HEK293 (cell line): ENCODE measurements at regions not wholly inside any gene's neighbourhood (a gene's known extent, or its start where the extent isn't known, plus 50 kb on each side); places are given as distances from the start of the nearest gene placed in this dataset.

ENCODE experiments used
- CTCF ChIA-PET: fragments of 350-600 bp; formaldehyde crosslinking; extraction: SDS; loops from one replicate; lab custom pipeline; 2021; ENCODE audit warnings: antibody characterized with exemption; lab: Yijun Ruan, JAX
- POLR2A ChIA-PET: fragments of 300-600 bp; formaldehyde crosslinking; extraction: SDS; loops from one replicate; lab custom pipeline; 2020; ENCODE audit warnings: antibody characterized with exemption, inconsistent platforms; lab: Yijun Ruan, JAX
- H3K27ac ChIP-seq: fragments of 200-500 bp; sonication (Bioruptor generic); 2 replicates; pipeline ENCODE4 v1.5.1; 2014; ENCODE audit warnings: low read depth, low read length, control low read depth, inconsistent platforms; ENCODE audit errors: extremely low read depth
- H3K36me3 ChIP-seq, 2 experiments: fragments of 200-500 bp in 1 of 2; sonication (Bioruptor generic) in 1 of 2; 1 replicate in 1 of 2; 2 replicates in 1 of 2; pipeline ENCODE4 v1.5.1; 2014 to 2017; ENCODE audit warnings: inconsistent platforms in 2 of 2, low read length in 2 of 2; ENCODE audit not compliant: control insufficient read depth in 2 of 2, insufficient read depth in 1 of 2
- H3K4me1 ChIP-seq: fragments of 200-500 bp; sonication (Bioruptor generic); 2 replicates; pipeline ENCODE4 v1.5.1; 2014; ENCODE audit warnings: mild to moderate bottlenecking, low read length, inconsistent platforms; ENCODE audit not compliant: control insufficient read depth, insufficient read depth
- H3K4me3 ChIP-seq: 2 replicates; pipeline ENCODE4 v1.5.1; 2011; ENCODE audit warnings: low read depth, mild to moderate bottlenecking, control low read depth, low read length, moderate library complexity
- H3K9me3 ChIP-seq: fragments of 200-500 bp; sonication (Bioruptor generic); 2 replicates; pipeline ENCODE4 v1.5.1; 2014; ENCODE audit warnings: low read depth, low read length, inconsistent platforms; ENCODE audit not compliant: control insufficient read depth, insufficient read depth
- BCL11B ChIP-seq: fragments of 450-650 bp; formaldehyde crosslinking; IDR thresholded peaks from 2 replicates; pipeline ENCODE4 v1.5.1; 2016; ENCODE audit warnings: low read depth, missing biosample characterization, missing genetic modification characterization
- HOXD13 ChIP-seq: sonication (generic); formaldehyde crosslinking; IDR thresholded peaks from 2 replicates; pipeline ENCODE4 v1.8.0; 2022; ENCODE audit warnings: missing genetic modification reagents, borderline replicate concordance
- OVOL3 ChIP-seq: fragments of 450-650 bp; formaldehyde crosslinking; IDR thresholded peaks from 2 replicates; pipeline ENCODE4 v1.5.1; 2016; ENCODE audit warnings: missing biosample characterization, missing genetic modification characterization
- SP7 ChIP-seq: fragments of 450-650 bp; formaldehyde crosslinking; IDR thresholded peaks from 2 replicates; pipeline ENCODE4 v1.5.1; 2016; ENCODE audit warnings: missing biosample characterization, missing genetic modification characterization
- ZBTB20 ChIP-seq: fragments of 450-650 bp; formaldehyde crosslinking; IDR thresholded peaks from 2 replicates; pipeline ENCODE4 v1.5.1; 2016; ENCODE audit warnings: missing biosample characterization, missing genetic modification characterization
- ZNF121 ChIP-seq: fragments of 450-650 bp; formaldehyde crosslinking; IDR thresholded peaks from 2 replicates; pipeline ENCODE4 v1.5.1; 2016; ENCODE audit warnings: missing biosample characterization, missing genetic modification characterization
- ZNF132 ChIP-seq: fragments of 450-650 bp; formaldehyde crosslinking; IDR thresholded peaks from 2 replicates; pipeline ENCODE4 v1.5.1; 2017; ENCODE audit warnings: missing biosample characterization, missing genetic modification characterization, borderline replicate concordance
- ZNF202 ChIP-seq: fragments of 450-650 bp; formaldehyde crosslinking; IDR thresholded peaks from 2 replicates; pipeline ENCODE4 v1.5.1; 2016; ENCODE audit warnings: missing biosample characterization, missing genetic modification characterization, borderline replicate concordance
- ZNF366 ChIP-seq: fragments of 450-650 bp; formaldehyde crosslinking; conservative IDR thresholded peaks from 2 replicates; pipeline ENCODE4 v1.5.1; 2016; ENCODE audit warnings: missing biosample characterization, missing genetic modification characterization
- ZNF510 ChIP-seq: fragments of 450-650 bp; formaldehyde crosslinking; IDR thresholded peaks from 2 replicates; pipeline ENCODE4 v1.5.1; 2018; ENCODE audit warnings: mild to moderate bottlenecking, missing genetic modification characterization, missing biosample characterization; ENCODE audit not compliant: insufficient replicate concordance
- ZNF521 ChIP-seq: fragments of 450-650 bp; formaldehyde crosslinking; IDR thresholded peaks from 2 replicates; pipeline ENCODE4 v1.5.1; 2017; ENCODE audit warnings: missing biosample characterization, mild to moderate bottlenecking, missing genetic modification characterization
- ZNF600 ChIP-seq: fragments of 450-650 bp; formaldehyde crosslinking; IDR thresholded peaks from 2 replicates; pipeline ENCODE4 v1.5.1; 2016; ENCODE audit warnings: missing biosample characterization, missing genetic modification characterization
- ZNF768 ChIP-seq: fragments of 450-650 bp; formaldehyde crosslinking; IDR thresholded peaks from 2 replicates; pipeline ENCODE4 v1.5.1; 2018; ENCODE audit warnings: missing biosample characterization, mild to moderate bottlenecking, missing genetic modification characterization
- ZNF777 ChIP-seq: fragments of 450-650 bp; formaldehyde crosslinking; IDR thresholded peaks from 2 replicates; pipeline ENCODE4 v1.5.1; 2017; ENCODE audit warnings: missing biosample characterization, missing genetic modification characterization, borderline replicate concordance
- ZNF785 ChIP-seq: fragments of 450-650 bp; formaldehyde crosslinking; IDR thresholded peaks from 2 replicates; pipeline ENCODE4 v1.5.1; 2016; ENCODE audit warnings: missing biosample characterization, missing genetic modification characterization
- ZNF792 ChIP-seq: fragments of 450-650 bp; formaldehyde crosslinking; IDR thresholded peaks from 2 replicates; pipeline ENCODE4 v1.5.1; 2016; ENCODE audit warnings: missing biosample characterization, missing genetic modification characterization
- TF ChIP-seq, protein P1 (sequence below): fragments of 450-650 bp; formaldehyde crosslinking; IDR thresholded peaks from 2 replicates; pipeline ENCODE4 v1.5.0; 2017; ENCODE audit warnings: missing biosample characterization, missing genetic modification characterization, borderline replicate concordance
- TF ChIP-seq, protein P2 (sequence below): IDR thresholded peaks from 2 replicates; pipeline ENCODE4 v1.6.1; 2011; ENCODE audit warnings: mild to moderate bottlenecking, low read depth, low read length, borderline replicate concordance
- TF ChIP-seq, protein P3 (sequence below): fragments of 450-650 bp; formaldehyde crosslinking; IDR thresholded peaks from 2 replicates; pipeline ENCODE4 v1.5.1; 2016; ENCODE audit warnings: missing biosample characterization, missing genetic modification characterization, borderline replicate concordance
- TF ChIP-seq, protein P4 (sequence below): fragments of 450-650 bp; formaldehyde crosslinking; IDR thresholded peaks from 2 replicates; pipeline ENCODE4 v1.5.1; 2016; ENCODE audit warnings: missing biosample characterization, missing genetic modification characterization
- TF ChIP-seq, protein P5 (sequence below): fragments of 450-650 bp; formaldehyde crosslinking; IDR thresholded peaks from 2 replicates; pipeline ENCODE4; 2016; ENCODE audit warnings: missing biosample characterization, missing genetic modification characterization
- TF ChIP-seq, protein P6 (sequence below): fragments of 450-650 bp; formaldehyde crosslinking; IDR thresholded peaks from 2 replicates; pipeline ENCODE4 v1.5.1; 2016; ENCODE audit warnings: missing biosample characterization, missing genetic modification characterization

DNA sequence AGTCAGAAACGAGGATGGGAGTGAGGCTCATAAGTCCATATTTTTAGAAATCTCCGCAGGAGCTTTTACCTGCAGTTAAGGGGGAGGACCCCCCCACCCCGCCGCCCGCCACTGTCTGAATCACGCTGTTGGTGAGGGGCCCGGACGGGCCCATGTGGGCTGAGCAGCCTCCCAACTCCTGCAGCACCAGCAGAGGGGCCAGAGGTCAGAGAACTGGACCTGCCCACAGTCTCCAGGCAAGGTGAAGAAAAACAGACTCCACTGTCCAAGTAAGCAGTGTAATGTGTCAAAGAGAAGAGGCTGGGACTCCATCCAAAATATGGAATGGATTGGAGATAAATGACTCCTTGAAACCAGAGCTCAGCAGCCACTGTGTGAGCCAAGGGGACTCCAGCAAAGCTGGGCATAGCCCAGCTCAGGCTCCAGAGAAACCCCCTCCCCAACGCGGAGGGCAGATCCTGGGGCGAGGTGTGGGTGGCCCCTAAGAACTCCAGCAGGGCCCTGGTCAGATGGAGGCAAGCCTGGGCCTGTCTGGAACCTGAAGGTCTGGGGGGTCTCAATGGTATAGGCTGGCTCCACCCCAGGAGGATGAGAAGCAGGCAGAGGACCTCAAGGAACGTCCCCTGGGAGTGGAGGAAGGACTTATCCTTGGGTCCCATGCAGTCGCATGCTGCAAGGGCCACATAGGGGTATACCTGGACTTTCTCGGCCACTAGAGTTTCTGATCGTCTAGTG, 128.5 kb upstream of the TNS3 start:
- H3K9me3 ChIP-seq: no peaks in the 10 kb centered on the region
- TF ChIP-seq HOXD13 (no peak), ZNF366 (tag by site-specific recombination) (no peak), ZNF768 (tag by site-specific recombination) (no peak), ZNF202 (tag by site-specific recombination) (no peak), ZNF132 (tag by site-specific recombination) (no peak), ZNF777 (tag by site-specific recombination) (no peak)
- TF ChIP-seq, protein P1, sequence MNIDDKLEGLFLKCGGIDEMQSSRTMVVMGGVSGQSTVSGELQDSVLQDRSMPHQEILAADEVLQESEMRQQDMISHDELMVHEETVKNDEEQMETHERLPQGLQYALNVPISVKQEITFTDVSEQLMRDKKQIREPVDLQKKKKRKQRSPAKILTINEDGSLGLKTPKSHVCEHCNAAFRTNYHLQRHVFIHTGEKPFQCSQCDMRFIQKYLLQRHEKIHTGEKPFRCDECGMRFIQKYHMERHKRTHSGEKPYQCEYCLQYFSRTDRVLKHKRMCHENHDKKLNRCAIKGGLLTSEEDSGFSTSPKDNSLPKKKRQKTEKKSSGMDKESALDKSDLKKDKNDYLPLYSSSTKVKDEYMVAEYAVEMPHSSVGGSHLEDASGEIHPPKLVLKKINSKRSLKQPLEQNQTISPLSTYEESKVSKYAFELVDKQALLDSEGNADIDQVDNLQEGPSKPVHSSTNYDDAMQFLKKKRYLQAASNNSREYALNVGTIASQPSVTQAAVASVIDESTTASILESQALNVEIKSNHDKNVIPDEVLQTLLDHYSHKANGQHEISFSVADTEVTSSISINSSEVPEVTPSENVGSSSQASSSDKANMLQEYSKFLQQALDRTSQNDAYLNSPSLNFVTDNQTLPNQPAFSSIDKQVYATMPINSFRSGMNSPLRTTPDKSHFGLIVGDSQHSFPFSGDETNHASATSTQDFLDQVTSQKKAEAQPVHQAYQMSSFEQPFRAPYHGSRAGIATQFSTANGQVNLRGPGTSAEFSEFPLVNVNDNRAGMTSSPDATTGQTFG (tag by site-specific recombination): no peak
- H3K36me3 ChIP-seq: no peaks in the 10 kb centered on the region
- H3K4me3 ChIP-seq: no peak overlapping the region
- no peak overlapping the region for H3K27ac ChIP-seq
- CTCF ChIA-PET: no interaction called here
- POLR2A ChIA-PET: no interaction called here
- H3K4me1 ChIP-seq: no peaks in the 10 kb centered on the region

DNA sequence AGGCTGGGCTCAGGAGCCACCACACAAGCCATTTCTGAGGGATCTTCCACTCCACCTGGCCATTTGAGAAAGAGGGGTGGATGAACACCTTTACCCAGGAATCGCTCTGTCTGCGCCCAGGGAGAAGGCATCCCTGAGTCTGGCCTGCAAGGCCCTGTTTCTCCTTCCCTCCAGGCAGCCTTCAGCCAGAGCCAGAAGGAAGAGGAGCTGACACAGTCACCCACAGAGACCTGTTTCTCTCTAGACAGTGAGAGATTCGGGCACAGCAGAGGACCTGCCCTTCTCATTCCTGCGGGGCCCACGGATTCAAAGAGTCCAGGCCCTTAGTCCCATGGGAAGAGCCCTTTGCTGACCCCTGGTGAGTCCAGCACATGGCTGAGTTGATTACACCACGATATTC, 127.5 kb upstream of the TNS3 start:
- Histone ChIP-seq H3K9me3 (no peaks in the 10 kb centered on the region), H3K4me3 (no peak overlapping the region), H3K27ac (no peak overlapping the region), H3K36me3 (no peaks in the 10 kb centered on the region), H3K4me1 (no peaks in the 10 kb centered on the region)
- ChIA-PET CTCF (no interaction called here), POLR2A (no interaction called here)
- TF ChIP-seq ZNF785 (tag by site-specific recombination) (no peak), OVOL3 (no peak)
- TF ChIP-seq, protein P2, sequence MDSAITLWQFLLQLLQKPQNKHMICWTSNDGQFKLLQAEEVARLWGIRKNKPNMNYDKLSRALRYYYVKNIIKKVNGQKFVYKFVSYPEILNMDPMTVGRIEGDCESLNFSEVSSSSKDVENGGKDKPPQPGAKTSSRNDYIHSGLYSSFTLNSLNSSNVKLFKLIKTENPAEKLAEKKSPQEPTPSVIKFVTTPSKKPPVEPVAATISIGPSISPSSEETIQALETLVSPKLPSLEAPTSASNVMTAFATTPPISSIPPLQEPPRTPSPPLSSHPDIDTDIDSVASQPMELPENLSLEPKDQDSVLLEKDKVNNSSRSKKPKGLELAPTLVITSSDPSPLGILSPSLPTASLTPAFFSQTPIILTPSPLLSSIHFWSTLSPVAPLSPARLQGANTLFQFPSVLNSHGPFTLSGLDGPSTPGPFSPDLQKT: no peak
- TF ChIP-seq, protein P3, sequence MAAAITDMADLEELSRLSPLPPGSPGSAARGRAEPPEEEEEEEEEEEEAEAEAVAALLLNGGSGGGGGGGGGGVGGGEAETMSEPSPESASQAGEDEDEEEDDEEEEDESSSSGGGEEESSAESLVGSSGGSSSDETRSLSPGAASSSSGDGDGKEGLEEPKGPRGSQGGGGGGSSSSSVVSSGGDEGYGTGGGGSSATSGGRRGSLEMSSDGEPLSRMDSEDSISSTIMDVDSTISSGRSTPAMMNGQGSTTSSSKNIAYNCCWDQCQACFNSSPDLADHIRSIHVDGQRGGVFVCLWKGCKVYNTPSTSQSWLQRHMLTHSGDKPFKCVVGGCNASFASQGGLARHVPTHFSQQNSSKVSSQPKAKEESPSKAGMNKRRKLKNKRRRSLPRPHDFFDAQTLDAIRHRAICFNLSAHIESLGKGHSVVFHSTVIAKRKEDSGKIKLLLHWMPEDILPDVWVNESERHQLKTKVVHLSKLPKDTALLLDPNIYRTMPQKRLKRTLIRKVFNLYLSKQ (tag by site-specific recombination): no peak

DNA sequence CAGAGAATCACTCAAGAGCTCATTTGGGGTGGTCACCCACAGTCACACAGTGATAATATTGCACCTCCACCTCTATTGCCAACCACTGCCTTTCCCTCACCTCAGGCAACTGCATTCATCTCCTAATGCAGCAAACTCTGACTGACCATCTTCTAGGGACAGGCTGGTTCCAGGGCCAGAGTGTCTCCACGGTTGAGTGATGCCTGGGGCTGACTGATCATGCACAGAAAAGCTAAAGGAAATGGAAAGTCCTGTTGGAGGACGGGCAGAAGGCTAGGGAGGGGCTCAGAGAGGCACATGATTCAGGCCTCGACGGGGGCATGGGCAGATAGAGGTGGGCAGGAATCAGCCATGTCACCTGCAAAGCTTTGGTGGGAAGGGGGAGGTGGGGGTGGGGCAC, 127.1 kb upstream of the TNS3 start:
- H3K36me3 ChIP-seq: no peaks in the 10 kb centered on the region
- H3K9me3 ChIP-seq: no peaks in the 10 kb centered on the region
- ChIA-PET POLR2A (no interaction called here), CTCF (interaction anchor here (0.6 kb wide), 1 partner anchor 459 kb away, joined by 3 read pairs; no protein-coding TSS in a partner anchor)
- H3K27ac ChIP-seq: no peak overlapping the region
- H3K4me1 ChIP-seq: no peaks in the 10 kb centered on the region
- H3K4me3 ChIP-seq: no peak overlapping the region
- no peak for TF ChIP-seq SP7 (tag by site-specific recombination)
- TF ChIP-seq, protein P4, sequence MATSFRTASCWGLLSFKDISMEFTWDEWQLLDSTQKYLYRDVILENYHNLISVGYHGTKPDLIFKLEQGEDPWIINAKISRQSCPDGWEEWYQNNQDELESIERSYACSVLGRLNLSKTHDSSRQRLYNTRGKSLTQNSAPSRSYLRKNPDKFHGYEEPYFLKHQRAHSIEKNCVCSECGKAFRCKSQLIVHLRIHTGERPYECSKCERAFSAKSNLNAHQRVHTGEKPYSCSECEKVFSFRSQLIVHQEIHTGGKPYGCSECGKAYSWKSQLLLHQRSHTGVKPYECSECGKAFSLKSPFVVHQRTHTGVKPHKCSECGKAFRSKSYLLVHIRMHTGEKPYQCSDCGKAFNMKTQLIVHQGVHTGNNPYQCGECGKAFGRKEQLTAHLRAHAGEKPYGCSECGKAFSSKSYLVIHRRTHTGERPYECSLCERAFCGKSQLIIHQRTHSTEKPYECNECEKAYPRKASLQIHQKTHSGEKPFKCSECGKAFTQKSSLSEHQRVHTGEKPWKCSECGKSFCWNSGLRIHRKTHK: no peak
- TF ChIP-seq, protein P5, sequence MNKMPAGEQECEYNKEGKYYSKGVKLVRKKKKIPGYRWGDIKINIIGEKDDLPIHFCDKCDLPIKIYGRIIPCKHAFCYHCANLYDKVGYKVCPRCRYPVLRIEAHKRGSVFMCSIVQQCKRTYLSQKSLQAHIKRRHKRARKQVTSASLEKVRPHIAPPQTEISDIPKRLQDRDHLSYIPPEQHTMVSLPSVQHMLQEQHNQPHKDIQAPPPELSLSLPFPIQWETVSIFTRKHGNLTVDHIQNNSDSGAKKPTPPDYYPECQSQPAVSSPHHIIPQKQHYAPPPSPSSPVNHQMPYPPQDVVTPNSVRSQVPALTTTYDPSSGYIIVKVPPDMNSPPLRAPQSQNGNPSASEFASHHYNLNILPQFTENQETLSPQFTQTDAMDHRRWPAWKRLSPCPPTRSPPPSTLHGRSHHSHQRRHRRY: no peak
- no peak for TF ChIP-seq ZNF121 (tag by site-specific recombination)
- TF ChIP-seq OVOL3: no peak
- no peak for TF ChIP-seq BCL11B (tag by site-specific recombination)
- no peak for TF ChIP-seq ZNF600 (tag by site-specific recombination)
- TF ChIP-seq ZNF510 (tag by site-specific recombination): no peak
- TF ChIP-seq, protein P6, sequence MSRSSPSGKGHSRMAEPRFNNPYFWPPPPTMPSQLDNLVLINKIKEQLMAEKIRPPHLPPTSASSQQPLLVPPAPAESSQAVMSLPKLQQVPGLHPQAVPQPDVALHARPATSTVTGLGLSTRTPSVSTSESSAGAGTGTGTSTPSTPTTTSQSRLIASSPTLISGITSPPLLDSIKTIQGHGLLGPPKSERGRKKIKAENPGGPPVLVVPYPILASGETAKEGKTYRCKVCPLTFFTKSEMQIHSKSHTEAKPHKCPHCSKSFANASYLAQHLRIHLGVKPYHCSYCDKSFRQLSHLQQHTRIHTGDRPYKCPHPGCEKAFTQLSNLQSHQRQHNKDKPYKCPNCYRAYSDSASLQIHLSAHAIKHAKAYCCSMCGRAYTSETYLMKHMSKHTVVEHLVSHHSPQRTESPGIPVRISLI: no peak
- TF ChIP-seq ZNF521 (tag by site-specific recombination): no peak
- TF ChIP-seq ZNF792: no peak
- no peak for TF ChIP-seq ZBTB20
